ENCODE measurements at regions not wholly inside any gene's neighbourhood (a gene's known extent, or its start where the extent isn't known, plus 50 kb on each side); places are given as distances from the start of the nearest gene placed in this dataset.

DNA sequence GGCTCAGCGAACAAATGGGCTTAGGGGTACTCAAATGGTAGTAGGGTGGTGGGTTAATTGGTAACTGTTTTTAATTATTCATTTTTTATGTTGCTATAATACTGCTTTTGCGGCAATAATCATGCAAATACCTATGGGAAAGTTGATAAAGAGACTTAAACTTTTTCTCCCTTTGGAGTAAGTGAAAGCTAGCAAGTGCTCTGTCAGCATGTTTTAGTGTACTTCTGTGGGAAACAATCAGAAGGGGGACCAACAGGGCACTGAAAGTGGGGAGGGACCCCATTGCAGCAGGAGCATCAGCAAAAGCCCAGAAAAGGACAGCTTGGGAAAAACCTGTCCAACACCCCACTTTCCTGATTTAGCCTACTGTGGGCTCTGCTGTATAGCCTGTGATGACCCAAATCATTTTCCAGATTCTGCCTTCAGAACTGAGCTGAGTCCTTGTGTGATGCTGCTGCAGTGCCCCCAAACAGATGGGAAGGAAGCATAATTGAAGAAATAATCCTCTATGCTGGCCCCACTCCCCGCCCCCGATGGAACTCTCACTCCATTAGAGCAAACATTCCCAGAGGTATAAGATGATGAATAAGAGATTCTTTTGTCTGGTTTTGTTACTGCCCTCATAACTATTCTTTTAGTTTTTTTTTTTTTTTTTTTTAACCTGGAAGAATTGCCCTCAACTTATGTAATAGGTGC, 322.8 kb downstream of the CD83 start:
- peak overlapping the region in 3 of 5 donors; percentile 47 to 63 (median 55) for H3K27ac ChIP-seq
- peak in 1 of 2 donors; percentile 46 for DNase-seq
- intact Hi-C loops (cut with DNase I; ENCODE audit: low total_unique reads), result no loop called here
- H3K4me3 ChIP-seq, result no peak overlapping the region
- H3K4me1 ChIP-seq, result peaks cover 0 to 21% (median 14%) of the 10 kb centered on the region in 4 donors
- no peaks in the 10 kb centered on the region for H3K27me3 ChIP-seq
- TF ChIP-seq, protein P1, sequence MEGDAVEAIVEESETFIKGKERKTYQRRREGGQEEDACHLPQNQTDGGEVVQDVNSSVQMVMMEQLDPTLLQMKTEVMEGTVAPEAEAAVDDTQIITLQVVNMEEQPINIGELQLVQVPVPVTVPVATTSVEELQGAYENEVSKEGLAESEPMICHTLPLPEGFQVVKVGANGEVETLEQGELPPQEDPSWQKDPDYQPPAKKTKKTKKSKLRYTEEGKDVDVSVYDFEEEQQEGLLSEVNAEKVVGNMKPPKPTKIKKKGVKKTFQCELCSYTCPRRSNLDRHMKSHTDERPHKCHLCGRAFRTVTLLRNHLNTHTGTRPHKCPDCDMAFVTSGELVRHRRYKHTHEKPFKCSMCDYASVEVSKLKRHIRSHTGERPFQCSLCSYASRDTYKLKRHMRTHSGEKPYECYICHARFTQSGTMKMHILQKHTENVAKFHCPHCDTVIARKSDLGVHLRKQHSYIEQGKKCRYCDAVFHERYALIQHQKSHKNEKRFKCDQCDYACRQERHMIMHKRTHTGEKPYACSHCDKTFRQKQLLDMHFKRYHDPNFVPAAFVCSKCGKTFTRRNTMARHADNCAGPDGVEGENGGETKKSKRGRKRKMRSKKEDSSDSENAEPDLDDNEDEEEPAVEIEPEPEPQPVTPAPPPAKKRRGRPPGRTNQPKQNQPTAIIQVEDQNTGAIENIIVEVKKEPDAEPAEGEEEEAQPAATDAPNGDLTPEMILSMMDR (IDR thresholded peaks at IDR 0.05), result no peak
- TF ChIP-seq EP300 (IDR thresholded peaks at IDR 0.05), result no peak
- TF ChIP-seq POLR2A (IDR thresholded peaks at IDR 0.05), result no peak
- no peak for TF ChIP-seq POLR2AphosphoS5 (IDR thresholded peaks at IDR 0.05)
- no peaks in the 10 kb centered on the region for H3K36me3 ChIP-seq
- H3K9me3 ChIP-seq, result no peaks in the 10 kb centered on the region
- WGBS, 5 donors, result 76 to 88% (median 82%) methylated on average over 4 of the region's 4 CpGs

DNA sequence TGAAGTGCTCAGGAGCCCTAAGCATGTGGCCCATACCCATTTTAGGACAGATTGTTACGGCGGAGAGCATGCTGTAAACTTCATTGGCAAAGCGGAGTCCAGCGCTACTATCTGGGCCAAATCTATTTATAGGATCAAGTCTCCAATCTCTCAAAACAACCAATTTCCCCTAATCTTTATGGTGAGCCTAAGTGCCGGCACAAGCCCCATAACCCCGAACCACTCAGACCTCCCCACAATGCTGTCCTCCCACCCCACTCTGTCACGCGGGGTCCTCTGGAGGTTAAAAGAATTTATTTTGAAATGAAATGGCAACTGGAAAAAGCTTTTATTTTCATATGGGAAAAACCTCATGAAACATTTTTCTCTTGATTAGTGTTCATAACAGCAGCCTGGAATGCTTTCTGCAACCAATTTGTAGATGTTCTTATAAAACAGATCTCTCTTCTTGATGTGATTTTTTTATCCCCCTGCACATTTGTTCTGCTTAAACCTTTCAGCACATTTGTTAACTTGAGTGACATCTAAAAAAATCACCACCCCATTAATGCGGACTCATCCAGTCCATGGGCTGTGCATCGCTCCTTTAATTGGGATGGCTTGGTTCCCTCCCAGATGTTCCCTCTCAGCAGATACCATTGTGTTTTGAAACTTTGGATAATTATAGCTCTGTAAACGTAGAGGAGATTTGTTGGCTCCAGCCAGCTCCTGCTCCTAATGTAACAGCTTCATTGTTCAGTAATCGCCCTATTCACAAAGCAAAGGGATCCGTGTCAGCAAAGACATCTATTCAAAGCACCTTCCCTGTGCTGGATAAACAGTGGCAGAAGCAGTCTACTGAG, 323.6 kb downstream of the CD83 start:
- DNase-seq, result peak in 1 of 2 donors; percentile 74
- H3K4me1 ChIP-seq, result peaks cover 0 to 21% (median 14%) of the 10 kb centered on the region in 4 donors

DNA sequence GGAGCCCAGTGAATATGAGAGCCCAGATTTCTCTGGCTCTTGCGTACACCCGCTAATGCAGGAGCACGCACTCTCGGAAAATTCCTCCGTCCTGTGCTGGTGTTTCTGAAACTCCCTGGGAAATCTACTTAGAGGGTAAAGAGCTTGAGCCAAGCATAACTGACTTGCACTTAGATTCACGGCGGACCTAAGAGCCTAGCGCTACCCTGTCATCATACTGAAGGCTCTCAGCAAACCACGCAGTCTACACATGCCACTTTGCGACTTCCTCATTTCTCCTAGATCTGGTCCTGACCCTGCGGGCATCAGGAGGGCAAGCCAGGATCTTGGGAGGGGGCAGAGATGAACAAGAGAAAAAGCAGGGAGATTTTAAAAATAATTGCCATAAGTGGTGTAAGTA, 324.7 kb downstream of the CD83 start:
- Histone ChIP-seq H3K9me3 (no peaks in the 10 kb centered on the region), H3K27ac (peak overlapping the region in 2 of 5 donors; percentile 16 to 63), H3K4me1 (peaks cover 0 to 21% (median 14%) of the 10 kb centered on the region in 4 donors), H3K36me3 (no peaks in the 10 kb centered on the region), H3K27me3 (no peaks in the 10 kb centered on the region), H3K4me3 (no peak overlapping the region)
- TF ChIP-seq POLR2A (IDR thresholded peaks at IDR 0.05), result no peak
- TF ChIP-seq EP300 (IDR thresholded peaks at IDR 0.05), result no peak
- TF ChIP-seq, protein P1 (IDR thresholded peaks at IDR 0.05), result no peak
- TF ChIP-seq POLR2AphosphoS5 (IDR thresholded peaks at IDR 0.05), result no peak
- WGBS, 5 donors, result 86 to 94% (median 92%) methylated on average over 10 to 11 of the region's 11 CpGs
- intact Hi-C loops (cut with DNase I; ENCODE audit: low total_unique reads), result no loop called here
- DNase-seq, result peak in 1 of 2 donors; percentile 34

More for the DNA sequence above, 323.6 kb downstream of the CD83 start:
- Histone ChIP-seq H3K9me3 (no peaks in the 10 kb centered on the region), H3K36me3 (no peaks in the 10 kb centered on the region), H3K27ac (peak overlapping the region in 4 of 5 donors; percentile 16 to 63 (median 51)), H3K4me3 (no peak overlapping the region), H3K27me3 (no peaks in the 10 kb centered on the region)
- no peak for TF ChIP-seq EP300 (IDR thresholded peaks at IDR 0.05)
- TF ChIP-seq POLR2AphosphoS5 (IDR thresholded peaks at IDR 0.05), result peak in 1 of 3 donors; percentile 25
- 44 to 65% (median 51%) methylated on average over 13 of the region's 13 CpGs for WGBS, 5 donors
- intact Hi-C loops (cut with DNase I; ENCODE audit: low total_unique reads), result no loop called here

DNA sequence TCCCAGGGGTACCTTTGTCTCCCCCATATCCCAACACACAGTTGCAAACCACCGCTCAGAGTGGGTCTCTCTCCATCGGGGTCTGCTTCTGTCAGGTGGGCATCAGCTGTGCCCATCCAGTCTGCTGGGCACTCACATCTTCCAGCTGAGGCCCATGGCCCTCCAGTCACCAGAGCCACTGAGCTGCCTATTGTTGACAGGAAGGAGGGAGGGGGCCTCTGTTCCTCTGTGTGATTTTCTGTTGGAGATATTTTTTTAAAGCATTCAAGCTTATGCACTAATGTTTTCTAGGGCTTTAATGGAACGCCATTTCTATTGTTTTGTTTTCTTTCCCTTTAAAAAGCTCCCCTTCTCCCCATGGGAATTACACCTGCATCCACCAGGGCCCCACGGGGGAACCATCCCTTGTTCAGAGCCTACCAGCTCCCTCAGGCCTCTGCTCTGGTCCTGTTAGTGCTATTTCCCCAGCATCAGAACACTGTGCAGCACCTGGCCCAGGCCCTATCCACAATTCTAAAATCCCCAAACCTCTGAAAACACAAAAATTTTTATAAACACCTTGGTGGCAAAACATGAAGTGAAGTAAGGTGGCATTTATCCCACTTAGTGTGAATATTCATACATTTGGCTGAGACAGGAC, 326.2 kb downstream of the CD83 start:
- Histone ChIP-seq H3K4me3 (no peak overlapping the region), H3K27me3 (no peaks in the 10 kb centered on the region), H3K9me3 (peaks cover 0 to 8% (median 3%) of the 10 kb centered on the region in 4 donors), H3K36me3 (no peaks in the 10 kb centered on the region), H3K27ac (no peak overlapping the region), H3K4me1 (peaks cover 0 to 21% (median 14%) of the 10 kb centered on the region in 4 donors)
- TF ChIP-seq POLR2A (IDR thresholded peaks at IDR 0.05), result no peak
- TF ChIP-seq, protein P1 (IDR thresholded peaks at IDR 0.05), result no peak
- TF ChIP-seq EP300 (IDR thresholded peaks at IDR 0.05), result no peak
- TF ChIP-seq POLR2AphosphoS5 (IDR thresholded peaks at IDR 0.05), result no peak
- no peak for DNase-seq
- WGBS, 5 donors, result 83 to 93% (median 89%) methylated on average over 4 of the region's 4 CpGs
- intact Hi-C loops (cut with DNase I; ENCODE audit: low total_unique reads), result no loop called here
